AG04450 (cell line): ENCODE measurements at regions not wholly inside any gene's neighbourhood (a gene's known extent, or its start where the extent isn't known, plus 50 kb on each side); places are given as distances from the start of the nearest gene placed in this dataset.

Source experiments
- CTCF ChIA-PET: fragments of 300-600, 350-600 bp; formaldehyde crosslinking; extraction: SDS; loops from one replicate; lab custom pipeline; 2022; ENCODE audit warnings: antibody characterized with exemption, inconsistent platforms; lab: Charles Lee
- POLR2A ChIA-PET: fragments of 350-600 bp; formaldehyde crosslinking; extraction: SDS; loops from one replicate; lab custom pipeline; 2021; ENCODE audit warnings: antibody characterized with exemption, inconsistent platforms; lab: Yijun Ruan, JAX
- DNase-seq: peaks from one replicate; pipeline ENCODE4 v3.0.0-alpha.2; 2011; ENCODE audit warnings: low read depth, low spot score
- H3K27ac ChIP-seq: one replicate; pipeline ENCODE4 v1.5.1; 2012; ENCODE audit warnings: low read depth, low read length, control low read depth
- H3K27me3 ChIP-seq: one replicate; pipeline ENCODE4 v1.6.0; 2012; ENCODE audit warnings: low read length; ENCODE audit not compliant: control insufficient read depth, insufficient read depth
- H3K4me3 ChIP-seq: 2 replicates; pipeline ENCODE4 v1.5.1; 2011; ENCODE audit warnings: mild to moderate bottlenecking, low read depth, low read length, control low read depth
- H3K9me3 ChIP-seq: 2 replicates; pipeline ENCODE4 v1.5.1; 2012; ENCODE audit warnings: low read length; ENCODE audit not compliant: control insufficient read depth, insufficient read depth
- CTCF ChIP-seq: IDR thresholded peaks from 2 replicates; pipeline ENCODE4 v1.5.1; 2011; ENCODE audit warnings: low read depth, low read length, control low read depth, inconsistent platforms

DNA sequence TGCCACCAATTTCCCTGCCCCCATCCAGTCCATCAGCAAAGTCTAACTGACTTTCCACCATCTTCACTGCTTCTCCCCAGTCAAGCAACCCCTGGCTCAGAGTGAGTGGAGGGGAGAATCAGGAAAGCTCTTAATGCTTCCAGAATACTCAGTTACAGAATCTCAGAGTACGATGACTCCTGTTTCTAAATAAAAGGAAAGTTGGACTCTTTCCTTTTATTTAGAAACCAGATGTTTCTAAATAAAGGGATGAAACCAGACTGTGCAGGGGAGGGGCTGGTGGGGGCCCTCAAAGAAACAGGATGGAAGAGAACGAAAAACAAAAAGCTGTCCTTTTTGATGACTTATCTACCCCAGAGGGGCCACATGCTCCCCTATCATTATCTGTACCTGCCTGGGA lies 85.2 kb upstream of the PPM1J start:
- ChIA-PET CTCF (interaction anchor here (0.6 to 13.5 kb wide), 5 partner anchors 9 to 589 kb away, joined by 3 to 515 read pairs (median 4); partner anchors contain the start of genes LRIG2 and PPM1J), POLR2A (no interaction called here)
- H3K4me3 ChIP-seq = no peak overlapping the region
- no peak for TF ChIP-seq CTCF
- DNase-seq = no peak
- peaks cover 10% of the 10 kb centered on the region for H3K27me3 ChIP-seq
- H3K27ac ChIP-seq = no peak overlapping the region
- H3K9me3 ChIP-seq = no peaks in the 10 kb centered on the region

DNA sequence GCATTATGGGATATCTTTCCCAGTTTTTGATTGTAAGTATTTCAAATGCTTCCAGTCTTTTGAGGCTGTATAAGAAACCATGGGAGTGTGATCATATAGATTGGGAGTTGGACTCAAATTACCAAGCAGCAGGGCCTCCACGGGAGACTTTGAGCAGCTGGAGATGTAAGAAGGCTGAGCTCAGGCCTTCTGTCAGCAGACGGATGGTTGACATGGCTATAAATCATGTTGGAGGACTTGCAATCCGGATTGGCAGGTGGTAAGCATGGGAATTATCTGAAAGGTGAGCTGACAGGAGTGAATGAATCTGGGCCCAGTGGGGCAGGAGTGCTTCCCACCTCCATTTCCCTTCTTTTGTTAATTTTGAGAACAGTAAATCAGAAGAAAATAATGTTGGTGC lies 83.2 kb upstream of the PPM1J start:
- TF ChIP-seq CTCF = no peak
- no peak overlapping the region for H3K27ac ChIP-seq
- no peaks in the 10 kb centered on the region for H3K9me3 ChIP-seq
- H3K27me3 ChIP-seq = peaks cover 4% of the 10 kb centered on the region
- no peak for DNase-seq
- POLR2A ChIA-PET = no interaction called here
- CTCF ChIA-PET = interaction anchor here (1.3 to 13.5 kb wide), 3 partner anchors 11 to 80 kb away, joined by 3 to 515 read pairs (median 8); partner anchors contain the start of gene PPM1J
- H3K4me3 ChIP-seq = no peak overlapping the region

DNA sequence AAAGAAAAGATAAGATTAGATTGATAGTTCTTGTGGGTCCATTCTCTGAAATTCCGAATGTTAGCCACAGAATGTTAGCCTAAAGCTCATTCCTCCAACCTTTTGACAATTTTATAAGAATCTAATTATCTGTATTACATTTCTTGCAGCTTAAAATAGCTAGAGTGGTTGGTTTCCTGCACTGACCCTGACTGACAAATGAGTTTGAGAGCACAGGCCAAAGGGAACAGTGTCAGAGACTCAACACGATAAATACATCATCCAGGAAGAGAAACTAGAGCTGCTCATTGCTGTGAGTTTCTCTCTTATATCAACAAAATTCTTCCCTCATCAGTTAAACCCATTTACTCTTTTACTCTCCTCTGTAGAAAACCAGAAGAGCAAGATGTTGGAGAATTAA lies 82.1 kb upstream of the PPM1J start:
- CTCF ChIA-PET = interaction anchor here (0.6 to 13.5 kb wide), 6 partner anchors 12 to 963 kb away, joined by 3 to 515 read pairs (median 4); partner anchors contain the start of gene PPM1J

DNA sequence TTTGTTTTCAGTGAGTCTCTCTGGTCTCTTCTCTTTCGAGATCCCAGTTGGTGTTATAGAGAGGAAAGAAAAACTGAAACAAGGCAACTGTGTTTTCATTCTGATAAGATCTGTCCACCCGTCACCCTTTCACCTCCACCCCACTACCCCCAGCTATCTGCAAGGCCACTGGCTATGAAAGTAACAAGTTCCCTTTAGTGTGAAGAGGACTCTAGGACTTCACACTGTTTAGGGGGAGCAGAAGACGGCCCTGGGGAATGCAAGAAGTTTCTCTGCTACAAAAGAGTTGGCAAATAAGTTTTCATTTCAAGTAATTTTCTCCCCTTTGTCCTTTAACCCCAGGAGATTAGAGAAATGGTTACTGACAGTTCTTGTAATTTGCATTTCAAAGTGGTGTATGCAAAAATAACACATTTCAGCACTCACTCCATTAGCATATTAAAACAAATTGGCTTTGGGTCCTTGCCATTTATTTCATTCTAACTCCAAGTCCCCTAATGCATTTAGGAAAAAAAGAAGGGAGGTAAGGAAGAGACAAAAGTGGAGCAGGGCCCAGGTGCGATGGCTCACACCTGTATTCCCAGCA lies 79.6 kb upstream of the PPM1J start:
- Histone ChIP-seq H3K27me3 (peaks cover 1% of the 10 kb centered on the region), H3K9me3 (no peaks in the 10 kb centered on the region), H3K4me3 (no peak overlapping the region), H3K27ac (no peak overlapping the region)
- ChIA-PET CTCF (interaction anchor here (1.3 kb wide), 1 partner anchor 76 kb away, joined by 3 read pairs; a partner anchor contains a TSS), POLR2A (no interaction called here)
- no peak for TF ChIP-seq CTCF
- no peak for DNase-seq

More for the DNA sequence above, 82.1 kb upstream of the PPM1J start:
- Histone ChIP-seq H3K4me3 (no peak overlapping the region), H3K27ac (no peak overlapping the region), H3K27me3 (peaks cover 4% of the 10 kb centered on the region), H3K9me3 (no peaks in the 10 kb centered on the region)
- no peak for TF ChIP-seq CTCF
- POLR2A ChIA-PET = interaction anchor here (0.6 kb wide), 1 partner anchor 275 kb away, joined by 3 read pairs; no protein-coding TSS in a partner anchor
- no peak for DNase-seq
